Stimulated activated CD8-positive, alpha-beta memory T cell treated with anti-CD3 and anti-CD28 coated beads, Interleukin-2, amount 100 ng/mL, for 48 hours (primary cell): ENCODE measurements at regions not wholly inside any gene's neighbourhood (a gene's known extent, or its start where the extent isn't known, plus 50 kb on each side); places are given as distances from the start of the nearest gene placed in this dataset.
"Not testable (repeated sequence)": the region's sequence is repeated elsewhere in the genome, so short reads cannot be mapped to it uniquely, and the experiment has no call there.

ENCODE experiments used
- DNase-seq, 2 donors: peaks; one replicate each; pipeline ENCODE4 v3.0.0-alpha.2; 2020; ENCODE audit warnings: low read depth in 2 of 2

DNA sequence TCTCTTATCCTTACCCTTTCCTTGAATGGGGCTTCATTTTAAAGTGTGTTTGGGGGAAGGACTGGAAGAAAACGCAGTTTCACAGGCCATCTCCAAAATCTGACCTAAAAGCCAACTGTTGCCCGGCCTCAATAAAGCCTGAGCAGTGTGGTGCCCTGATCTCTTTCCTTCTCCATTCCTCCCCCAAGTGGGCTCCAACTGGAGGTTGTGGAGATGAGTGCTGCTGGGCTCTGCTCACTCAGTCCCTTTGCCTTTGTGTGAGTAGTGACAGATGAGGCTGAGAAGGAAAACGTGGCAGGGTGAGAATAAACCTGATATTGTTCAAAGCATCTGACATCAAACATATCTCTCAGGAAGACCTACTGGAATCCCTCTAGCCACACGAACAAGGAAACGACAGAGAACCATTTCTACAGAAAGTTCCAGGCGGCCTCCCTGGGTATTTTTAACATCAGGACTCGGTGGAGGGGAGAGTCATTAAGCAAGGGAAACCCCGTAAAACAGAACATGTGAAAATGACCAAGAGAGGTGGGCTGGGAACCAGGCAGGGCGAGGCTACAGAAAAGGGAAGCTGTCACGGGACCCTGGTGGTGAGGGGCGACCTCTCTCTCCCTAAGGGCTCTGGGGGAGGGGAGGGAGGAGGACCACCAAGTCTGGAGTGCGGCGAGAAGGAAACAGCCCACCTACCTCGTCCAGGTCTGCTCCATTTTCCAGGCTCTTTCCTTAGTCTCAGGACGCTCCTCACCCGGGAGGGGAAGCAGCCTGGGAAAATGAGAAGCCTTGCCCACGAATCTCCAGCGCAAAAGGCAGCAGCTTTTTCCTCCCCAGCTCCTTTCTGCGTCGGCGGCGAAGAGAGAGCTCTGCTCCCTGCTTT lies 59.1 kb upstream of the NBPF26 start:
- DNase-seq, result not testable (repeated sequence)

DNA sequence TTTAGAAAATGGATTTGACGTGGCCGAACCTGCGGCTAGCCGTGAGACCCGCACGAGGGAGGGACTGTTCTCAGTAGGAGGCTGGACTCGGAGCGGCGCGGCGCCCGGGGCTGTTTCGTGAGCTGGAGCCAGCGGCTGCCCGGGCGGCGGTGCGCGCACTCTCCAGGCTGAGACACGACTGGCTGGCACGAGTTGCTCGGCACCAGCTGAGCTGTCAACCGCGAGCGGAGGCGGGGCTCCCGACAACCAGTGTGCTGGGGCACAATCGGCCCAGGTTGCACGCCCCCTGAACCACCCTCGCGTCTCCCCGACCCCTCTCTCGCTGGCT lies 58.5 kb upstream of the NBPF26 start:
- peak in 1 of 2 donors; percentile 0 for DNase-seq

- DNase-seq, result not testable (repeated sequence)
Observed at GRCh38 chr1:120668187-120668586, 55.6 kb upstream of the NBPF26 start.
